CD4-positive, alpha-beta T cell treated with Interleukin-21 for 1 hour (primary cell): ENCODE measurements at regions not wholly inside any gene's neighbourhood (a gene's known extent, or its start where the extent isn't known, plus 50 kb on each side); places are given as distances from the start of the nearest gene placed in this dataset.
"Not testable (repeated sequence)": the region's sequence is repeated elsewhere in the genome, so short reads cannot be mapped to it uniquely, and the experiment has no call there.

Source experiments
- DNase-seq: peaks from one replicate; pipeline ENCODE4 v3.0.0-alpha.2; 2020

DNA sequence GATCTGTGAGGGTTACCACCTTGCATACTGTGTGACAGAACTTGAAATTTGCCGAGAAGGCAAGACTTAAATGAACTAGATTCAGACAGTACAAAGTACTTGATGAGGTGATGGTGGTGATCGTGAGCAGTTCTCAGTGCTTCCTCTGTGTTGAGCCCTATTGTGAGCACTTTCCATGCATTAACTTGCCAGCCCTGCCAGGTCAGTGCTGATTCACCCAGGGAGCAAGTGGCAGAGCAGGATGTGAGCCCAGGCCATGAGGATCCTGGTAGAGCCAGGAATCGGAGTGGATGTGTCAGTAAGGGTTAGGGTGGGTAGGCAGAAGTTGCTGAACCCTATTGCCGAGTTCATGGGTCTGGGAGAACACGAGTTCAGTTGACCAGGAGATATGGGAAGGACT, 4545.7 kb upstream of the TPTE start:
- DNase-seq: not testable (repeated sequence)

DNA sequence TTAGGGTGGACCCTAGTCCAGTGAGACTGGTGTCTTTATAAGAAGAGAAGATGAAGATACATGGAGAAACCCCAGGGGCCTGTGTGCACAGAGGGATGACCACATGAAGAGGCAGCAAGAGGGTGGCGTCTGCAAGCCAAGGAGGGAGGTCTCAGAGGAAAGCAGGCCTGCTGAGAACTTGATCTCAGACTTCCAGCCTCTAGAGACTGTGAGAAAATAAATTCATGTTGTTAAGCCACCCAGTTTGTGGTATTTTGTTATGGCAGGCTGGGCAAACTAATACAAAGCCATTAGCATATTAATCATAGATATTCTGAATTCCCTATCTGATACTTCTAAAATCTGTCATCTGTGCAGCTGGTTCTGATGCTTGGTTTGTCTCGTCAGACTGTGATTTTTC, 4523.8 kb upstream of the TPTE start:
- not testable (repeated sequence) for DNase-seq

DNA sequence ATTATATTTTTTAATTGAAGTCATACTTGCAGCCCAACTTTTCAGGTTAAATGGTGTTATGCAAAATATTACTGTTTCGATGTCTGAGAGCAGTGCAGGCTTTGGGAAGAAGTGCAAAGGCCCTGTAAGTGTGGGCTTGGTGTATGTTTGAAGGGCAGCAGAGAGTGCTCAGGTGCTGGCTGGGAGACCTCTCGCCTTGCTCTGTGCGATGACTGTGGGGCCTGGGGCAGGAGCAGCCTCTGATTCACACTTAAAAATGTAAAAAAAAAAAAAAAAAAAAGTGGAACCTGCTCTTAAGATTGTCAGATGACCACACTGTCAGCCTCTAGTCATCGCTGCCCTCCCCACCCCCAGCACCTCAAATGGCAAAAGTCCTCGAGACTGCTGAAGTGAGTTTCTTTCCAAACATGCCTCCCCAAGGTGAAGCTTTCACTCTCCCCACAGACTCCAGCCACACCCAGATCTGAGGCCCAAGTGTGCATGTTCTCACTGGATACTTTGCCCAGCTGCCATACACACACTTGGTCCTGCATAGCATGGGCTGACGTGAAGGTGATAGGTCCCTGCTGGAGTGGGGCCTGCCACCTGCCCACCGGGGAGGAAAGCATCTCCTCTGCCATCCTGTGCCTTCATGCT, 4505.8 kb upstream of the TPTE start:
- DNase-seq: not testable (repeated sequence)

DNA sequence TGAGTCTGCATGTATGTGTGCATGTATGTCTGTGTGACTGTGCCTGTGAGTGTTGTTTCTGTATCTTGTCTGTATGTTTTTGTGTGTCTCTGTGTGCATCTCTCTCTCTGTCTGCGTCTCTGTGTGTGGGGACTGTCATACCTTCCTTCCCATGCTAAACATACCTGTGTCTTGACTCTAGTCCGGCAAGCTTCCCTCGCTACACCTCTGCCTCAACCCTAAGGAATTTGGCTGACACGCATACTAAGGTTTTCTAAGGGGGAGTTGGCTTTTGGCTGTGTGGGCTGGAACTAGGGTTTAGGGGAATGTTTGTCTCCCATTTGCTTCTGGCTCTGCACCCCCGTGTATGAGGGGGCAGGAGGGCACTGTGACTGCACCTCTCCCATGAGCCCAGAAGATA, 4500.9 kb upstream of the TPTE start:
- not testable (repeated sequence) for DNase-seq

DNA sequence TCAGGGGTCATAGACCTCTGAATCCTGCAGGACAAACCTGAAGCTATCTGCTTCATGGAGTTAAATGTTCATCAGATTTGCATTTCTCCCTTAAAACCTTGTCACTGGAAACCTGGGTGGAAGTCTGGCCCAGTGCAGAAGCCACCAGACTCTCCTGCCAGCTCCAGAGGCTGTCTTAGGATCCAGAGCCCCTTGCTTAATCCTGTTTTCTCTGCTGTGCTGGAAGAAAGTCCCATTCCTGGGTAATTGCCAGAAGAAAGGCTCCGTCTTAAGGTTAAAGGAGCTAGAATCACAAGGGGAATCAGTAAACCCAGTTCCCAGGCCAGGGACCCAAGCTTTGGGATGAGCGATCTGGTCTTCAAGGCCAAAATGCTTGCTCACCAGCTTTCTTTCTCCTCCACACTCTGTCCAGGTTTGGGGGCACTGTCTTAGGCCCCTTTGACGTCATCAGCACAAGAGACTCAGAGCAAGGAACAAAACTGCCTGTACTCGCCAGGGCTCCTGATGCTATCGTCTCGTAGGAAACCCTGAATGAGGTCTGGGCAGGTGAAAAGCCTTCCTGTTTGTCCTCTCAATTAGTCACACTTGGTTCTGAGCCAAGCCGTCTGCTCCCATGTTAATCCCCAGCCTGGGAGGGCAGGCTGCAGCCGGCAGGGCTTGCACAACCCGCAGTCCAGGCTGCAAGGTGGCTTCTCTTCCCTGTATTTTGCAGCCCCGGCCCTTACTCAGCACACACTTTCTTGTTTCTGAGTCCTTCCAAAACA, 4500.2 kb upstream of the TPTE start:
- not testable (repeated sequence) for DNase-seq

DNA sequence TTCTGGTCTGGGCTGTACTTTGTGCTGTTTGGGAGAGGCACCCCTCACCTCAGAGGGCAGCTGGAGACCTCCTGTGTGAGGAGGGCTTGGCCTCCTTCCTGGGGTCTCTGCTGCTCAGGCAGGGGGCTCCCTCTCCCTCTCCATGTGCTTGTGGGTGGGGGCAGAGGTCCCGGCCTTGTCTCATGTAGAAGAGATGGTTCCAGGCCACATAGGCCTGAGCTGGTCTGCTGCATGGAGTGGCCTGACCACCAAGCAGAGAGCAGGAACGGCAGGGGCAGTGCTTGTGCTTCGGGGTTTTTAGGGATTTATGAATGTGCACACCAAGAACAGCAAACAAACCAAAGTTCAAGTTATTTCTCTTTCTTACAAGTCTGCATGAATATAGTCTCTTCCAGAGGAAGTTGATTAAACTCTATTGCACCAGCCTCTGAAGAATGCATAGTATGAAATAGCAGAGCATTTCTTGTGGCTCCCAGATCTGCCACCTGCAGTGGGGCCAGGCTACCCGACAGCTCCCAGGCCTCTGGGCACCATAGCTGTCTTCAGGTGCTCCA, 4499.6 kb upstream of the TPTE start:
- DNase-seq: not testable (repeated sequence)

DNA sequence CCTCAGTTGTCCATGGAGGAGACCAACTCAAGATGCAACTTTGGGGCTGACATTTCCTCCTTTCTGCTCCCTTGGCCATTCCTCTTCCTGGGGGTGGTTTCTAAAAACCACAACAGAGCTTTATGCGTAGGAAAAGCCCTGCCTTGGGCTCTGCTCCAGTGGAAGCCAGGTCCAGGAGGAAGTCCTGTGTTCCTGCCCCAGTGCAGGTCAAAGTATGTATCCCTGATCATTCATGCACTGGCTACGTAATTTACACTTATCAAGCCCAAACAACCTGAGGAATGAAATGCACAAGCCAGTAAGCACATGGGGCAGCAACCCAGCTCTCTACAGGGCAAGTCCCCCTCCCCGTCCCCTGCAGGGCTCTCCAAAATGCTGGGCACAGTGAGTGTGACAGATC, 4498.1 kb upstream of the TPTE start:
- not testable (repeated sequence) for DNase-seq

DNA sequence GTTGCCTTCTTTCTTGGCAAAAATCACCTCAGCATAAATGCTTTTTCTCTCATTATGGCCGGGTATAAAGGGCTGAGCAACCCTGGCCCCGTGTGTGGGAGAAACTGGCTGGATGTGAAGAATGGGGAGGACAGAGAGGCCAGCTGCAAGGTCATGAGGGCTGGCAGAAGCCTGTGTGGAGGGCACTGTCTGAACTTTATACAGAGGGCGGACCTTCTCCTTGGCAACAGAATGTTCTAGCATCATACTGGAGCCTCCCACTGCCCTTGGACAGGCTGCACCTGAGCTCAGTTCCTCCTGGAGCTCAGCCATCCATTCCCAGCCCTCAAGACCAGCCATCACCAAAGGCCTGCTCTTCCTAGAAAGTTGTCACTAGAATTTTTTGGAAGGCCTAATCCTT, 4496.2 kb upstream of the TPTE start:
- not testable (repeated sequence) for DNase-seq

DNA sequence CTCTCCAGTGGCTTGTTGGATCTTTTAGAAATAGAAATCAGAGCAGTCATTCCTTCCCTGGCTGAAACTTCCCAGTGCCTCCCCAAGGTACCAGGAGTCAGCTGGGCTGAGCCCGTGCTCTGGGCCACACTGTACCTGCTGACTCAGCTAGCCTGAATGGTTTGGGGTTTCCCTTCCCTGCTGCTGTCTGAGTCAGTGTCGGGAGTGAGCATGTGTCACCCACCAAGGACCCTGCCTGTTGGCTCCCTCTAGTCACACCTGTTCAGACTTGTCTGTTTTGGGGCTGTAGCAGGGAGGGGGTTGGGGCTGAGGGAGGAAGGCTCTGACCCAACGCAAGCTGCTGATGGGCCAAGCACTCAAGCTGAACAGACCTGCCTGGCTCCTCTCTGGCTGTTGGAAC, 4493.9 kb upstream of the TPTE start:
- DNase-seq: not testable (repeated sequence)

DNA sequence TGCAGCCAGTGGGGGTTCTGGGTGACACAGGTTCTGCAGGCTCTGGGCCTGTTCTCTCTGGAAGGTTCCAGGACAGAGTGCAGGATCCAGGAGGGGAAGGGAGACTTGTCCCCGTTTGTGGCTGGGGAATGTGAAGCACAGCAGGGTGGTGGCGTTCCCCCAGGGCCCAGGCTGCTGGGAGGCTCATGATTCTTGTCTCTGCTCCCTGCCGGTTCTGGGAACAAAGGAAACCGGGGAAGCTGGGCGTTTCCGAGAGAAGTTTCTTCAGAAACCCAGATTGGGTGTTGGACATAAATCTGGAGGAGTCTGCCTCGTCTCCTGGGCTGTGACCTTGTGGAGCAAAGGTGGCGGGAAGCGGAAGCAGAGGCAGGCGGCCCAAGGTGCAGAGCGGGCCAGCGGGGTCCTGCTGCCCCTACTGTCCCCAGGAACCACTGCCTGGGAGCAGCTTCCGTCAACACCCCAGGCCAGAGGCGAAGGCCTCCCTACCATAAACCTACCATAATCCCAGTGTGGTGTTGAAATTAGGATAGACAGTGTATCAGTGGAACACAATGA, 4487.2 kb upstream of the TPTE start:
- not testable (repeated sequence) for DNase-seq

DNA sequence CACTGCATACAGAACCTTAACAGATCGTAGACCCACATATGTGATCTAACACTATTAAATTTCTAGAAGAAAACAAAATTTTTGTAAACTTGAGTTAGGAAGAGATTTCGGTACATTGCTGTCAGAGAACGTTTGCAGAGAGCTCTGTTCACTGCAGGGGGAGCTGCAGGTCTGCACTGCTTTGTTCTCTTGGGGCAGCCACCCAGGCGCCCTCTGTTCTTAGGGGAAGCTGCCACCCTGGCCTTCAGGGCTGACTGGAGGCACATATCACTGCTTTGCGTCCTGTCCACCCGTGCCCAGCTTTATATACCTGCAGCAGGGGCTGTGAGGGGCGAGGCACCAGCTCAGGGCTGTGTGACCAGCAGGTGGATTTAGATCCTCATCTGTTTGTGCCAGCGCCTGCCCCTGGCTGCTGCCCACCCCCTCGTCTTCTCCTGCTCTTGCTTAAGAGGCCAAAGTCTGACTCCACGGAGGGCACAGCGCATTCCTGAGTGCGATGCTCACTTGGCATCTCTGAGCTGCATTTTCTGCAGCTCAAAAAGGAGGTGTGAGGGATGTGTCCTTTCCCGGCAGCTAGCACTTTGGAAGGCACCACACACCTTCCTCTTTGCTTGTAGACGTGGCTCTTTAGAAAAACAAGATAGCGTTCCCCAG, 4486.4 kb upstream of the TPTE start:
- DNase-seq: not testable (repeated sequence)

DNA sequence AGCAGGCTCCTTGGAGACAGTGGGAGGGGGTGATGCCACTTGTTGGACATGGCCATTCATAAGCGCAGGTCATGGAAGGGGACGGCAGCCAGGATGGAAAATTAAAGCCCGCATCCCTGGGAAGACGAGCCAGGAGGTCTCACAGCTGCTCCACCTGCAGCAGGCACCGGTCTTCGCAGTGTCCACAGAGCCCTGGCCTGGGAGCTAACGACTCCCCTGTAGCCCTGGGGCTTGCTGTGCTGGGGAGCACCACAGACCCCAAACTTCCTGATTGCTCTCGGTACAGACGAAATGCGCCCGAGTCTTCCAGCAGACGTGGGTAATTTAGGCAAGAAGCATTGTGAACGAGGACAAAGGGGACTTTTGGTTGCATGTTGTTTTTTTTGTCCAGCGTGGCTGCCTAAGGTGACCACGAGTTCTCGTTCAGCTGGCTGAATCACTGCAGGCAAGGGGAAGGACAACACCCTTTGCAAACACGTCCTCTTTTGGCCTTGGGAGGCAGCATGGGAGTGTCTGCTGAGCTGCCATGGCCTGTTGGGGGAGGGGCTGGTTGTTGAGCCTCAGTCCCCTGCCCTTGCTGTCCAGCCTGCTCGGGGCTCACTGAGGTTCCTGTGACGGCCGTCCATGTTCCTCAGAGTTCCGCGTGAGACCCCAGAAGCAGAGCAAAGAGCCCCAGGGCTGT, 4485.8 kb upstream of the TPTE start:
- not testable (repeated sequence) for DNase-seq

DNA sequence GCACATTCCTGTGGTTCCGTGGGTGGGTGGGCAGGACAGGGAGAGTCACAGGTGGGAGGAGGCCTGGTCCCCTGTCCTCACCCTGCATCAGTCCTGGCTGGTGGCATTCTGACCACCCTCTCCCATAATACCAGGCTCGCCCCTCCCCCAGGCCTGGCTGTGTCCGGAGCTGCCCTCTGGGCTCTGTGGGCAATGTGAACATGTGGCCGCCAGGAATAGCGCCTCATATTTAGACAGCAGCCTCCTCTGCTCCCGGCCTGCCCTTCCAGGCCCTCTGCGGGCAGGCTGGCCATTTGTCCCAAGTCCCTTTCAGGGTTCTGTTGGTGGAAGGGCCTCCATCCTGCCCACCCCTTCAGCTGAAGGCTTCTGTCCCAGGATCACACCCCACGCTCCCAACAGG, 4482.2 kb upstream of the TPTE start:
- DNase-seq: not testable (repeated sequence)

DNA sequence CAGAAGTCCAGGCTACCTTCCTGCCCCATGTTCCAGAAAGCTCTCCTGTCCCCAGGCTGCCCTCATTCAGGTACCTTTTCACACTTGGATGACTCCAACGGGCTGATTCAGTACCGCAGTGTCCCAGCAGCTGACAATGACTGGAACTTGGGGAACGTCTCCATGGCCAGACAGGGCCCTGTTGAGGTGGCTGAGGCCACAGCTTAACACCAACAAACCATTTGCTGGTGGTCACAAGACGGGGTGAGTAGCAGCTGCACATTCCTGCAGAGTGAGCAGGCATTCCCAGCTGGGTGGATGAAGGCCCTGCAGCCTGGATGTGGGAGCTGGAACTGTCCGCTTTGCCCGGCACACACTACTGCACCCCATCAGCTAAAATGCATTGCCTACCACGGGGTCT, 4481.3 kb upstream of the TPTE start:
- DNase-seq: not testable (repeated sequence)

DNA sequence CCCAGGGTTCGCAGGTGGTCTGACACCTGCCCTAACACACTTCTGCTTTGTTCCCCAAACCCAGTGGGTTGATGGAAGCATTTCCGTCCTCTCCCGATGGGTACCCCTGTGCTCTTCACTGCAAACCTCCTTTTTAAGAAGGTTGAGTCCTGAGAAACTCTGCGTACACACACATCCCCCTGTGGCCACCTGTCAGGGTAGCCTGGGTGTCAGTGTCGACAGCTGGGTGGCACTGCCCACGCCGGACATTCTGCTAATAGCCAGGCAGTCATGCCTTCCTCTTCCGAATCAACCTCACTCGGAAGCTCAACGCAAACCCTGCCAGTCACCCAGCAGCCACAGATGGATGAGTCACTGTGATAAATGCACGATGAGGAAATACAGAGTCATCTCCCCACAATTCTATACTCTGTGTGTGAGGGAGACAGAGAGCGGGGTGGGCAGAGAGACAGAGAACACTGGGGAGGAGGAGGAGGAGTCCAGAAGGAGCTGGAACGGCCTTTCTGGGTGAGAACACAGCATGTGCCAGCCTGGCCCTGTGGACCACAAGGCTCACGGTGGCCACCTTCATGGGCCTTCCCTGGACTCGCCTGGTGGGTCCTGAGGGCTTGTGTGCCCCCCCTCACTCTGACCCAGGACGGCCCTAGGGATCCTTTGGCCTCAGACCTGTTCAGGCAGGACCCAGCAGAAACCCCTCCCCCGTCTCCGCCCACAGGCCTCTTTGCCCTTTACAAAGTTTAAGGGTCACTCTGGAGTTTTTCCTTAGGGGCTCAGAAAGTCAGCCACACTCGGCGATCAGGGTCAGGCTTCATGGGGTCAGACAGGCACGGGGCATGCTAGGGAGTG, 4477.7 kb upstream of the TPTE start:
- not testable (repeated sequence) for DNase-seq

DNA sequence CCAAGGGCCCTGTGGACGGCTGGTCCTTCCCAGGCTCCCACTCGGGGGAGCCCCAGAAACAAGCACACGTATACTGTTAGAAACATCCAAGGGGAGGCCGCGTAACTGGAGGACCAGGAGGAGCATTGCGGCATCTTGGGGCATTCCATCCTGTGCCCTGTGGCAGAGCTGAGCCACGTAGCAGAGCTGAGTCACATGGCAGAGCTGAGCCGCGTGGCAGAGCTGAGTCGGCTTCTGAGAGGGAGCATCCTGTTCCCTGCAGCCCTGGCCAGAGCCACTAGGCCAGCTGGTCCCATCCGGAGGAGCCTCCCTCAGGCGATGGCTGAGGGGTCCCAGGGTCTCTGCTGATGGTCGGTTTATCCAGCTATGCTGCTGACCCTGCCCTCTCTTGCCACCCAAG, 4476.7 kb upstream of the TPTE start:
- DNase-seq: not testable (repeated sequence)

DNA sequence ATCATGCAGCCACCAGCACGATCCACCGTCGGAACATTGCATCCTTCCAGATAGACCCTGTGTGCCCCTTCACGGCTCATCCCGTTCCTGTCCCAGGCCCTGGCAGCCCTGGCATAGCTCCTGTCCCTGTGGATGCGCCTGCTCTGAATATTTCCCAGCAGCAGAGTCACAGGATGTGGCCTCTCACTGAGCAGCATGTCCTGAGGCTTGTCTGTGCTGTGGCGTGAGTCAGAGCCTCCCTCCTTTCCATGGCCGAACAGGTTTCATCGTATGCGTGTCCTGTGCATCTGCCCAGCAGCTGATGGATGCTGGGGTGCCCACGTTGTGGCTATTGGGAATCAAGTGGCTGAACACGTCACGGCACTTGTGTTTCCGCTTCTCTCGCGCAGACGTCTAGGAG, 4471.5 kb upstream of the TPTE start:
- not testable (repeated sequence) for DNase-seq

DNA sequence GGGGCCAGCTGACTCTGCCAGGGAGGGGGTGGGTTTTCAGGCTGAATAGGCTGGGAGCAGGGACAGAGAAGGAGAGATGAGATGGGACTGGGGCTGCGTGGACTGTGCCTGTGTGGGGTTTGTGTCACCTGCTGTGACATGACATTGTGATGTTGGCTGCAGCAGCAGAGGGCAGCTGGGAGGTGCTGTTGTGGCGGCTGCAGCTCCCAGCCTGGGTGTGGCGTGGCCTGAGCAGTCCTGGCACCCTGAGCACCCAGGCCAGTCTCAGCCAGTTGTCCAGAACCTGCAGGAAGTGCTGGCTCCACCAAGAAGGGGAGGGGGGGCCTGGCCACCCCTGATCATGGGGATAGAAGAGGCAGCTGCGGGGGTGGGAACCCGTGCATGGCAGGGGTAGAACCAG, 4469.3 kb upstream of the TPTE start:
- not testable (repeated sequence) for DNase-seq

DNA sequence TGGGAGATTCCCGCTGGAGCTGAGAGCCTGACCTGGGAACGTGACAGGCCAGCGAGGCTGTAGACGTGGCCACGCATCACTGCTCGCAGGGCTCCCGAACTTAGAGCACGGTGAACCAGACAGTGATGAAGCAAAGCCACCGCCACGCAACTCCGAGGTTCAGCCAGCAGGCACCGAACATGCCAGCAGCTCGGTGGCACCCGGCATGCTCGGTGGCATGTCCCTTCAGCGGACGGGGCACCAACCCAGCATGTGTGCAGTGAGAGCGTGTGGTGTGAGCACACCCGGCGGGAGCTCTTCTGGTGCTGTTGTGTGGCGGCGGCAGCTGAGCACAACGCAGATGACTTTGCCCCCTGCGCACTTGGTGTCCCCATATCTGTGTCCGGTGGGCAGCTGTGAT, 4468.2 kb upstream of the TPTE start:
- not testable (repeated sequence) for DNase-seq

DNA sequence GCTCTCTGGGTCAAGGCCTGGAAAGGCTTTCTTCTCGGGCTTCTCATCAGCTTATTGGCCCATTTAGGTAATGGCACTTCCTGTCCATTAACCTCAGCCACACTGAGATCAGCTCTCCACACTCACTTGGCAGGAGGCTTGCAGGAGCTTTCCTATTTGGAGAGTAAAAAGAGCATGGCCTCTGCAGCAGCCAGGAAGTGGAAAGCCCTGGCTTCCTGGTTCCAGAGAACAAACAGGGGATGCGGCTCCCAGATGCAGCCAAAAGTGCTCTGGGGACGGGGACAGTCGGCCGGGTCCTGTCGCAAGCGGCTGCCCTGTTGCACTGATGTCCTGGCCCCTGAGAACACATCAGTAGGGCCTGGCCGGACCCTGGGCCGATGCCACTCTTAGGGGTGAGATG, 4462.4 kb upstream of the TPTE start:
- not testable (repeated sequence) for DNase-seq

DNA sequence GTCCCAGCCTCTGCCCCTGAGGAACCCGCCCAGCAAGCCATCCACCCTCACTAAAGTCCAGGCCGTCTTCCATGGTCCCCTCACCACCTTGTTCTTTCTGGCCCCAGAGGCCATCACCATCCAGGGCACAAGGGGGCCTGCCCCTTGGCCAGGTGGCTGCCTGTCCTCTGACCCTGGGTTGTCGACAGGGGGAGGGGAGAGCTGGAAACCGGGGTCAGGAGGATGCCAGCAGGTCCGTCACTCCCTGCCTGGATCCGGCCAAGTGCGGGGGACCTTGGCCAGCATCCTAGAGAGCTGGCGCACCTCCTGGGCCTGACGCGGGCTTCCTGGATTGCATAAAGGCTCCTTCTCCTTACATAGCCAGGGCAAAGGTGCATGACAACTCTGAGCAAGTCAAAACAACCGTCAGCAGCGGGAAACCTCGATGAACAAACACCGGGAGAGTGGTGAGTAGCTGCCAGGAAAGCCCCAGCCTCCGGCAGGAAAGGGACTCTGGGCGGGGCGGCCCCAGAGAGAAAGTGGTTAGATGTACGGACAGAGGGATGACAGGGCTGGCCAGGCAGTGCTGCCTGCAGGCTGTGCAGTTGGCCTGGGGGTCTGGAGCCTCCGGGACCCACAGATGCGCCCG, 4461.2 kb upstream of the TPTE start:
- DNase-seq: not testable (repeated sequence)
